ENCODE measurements at regions not wholly inside any gene's neighbourhood (a gene's known extent, or its start where the extent isn't known, plus 50 kb on each side); places are given as distances from the start of the nearest gene placed in this dataset.
A peak's percentile ranks its signal among the peaks of the same experiment; 100 is the strongest.

GRCh38 chr7:42858570-42858969 is 53.3 kb downstream of the C7orf25 start:
- CTCF ChIA-PET = interaction anchor here (1.6 kb wide), 1 partner anchor 918 kb away, joined by 4 read pairs; no protein-coding TSS in a partner anchor
- TF ChIP-seq, protein P1, sequence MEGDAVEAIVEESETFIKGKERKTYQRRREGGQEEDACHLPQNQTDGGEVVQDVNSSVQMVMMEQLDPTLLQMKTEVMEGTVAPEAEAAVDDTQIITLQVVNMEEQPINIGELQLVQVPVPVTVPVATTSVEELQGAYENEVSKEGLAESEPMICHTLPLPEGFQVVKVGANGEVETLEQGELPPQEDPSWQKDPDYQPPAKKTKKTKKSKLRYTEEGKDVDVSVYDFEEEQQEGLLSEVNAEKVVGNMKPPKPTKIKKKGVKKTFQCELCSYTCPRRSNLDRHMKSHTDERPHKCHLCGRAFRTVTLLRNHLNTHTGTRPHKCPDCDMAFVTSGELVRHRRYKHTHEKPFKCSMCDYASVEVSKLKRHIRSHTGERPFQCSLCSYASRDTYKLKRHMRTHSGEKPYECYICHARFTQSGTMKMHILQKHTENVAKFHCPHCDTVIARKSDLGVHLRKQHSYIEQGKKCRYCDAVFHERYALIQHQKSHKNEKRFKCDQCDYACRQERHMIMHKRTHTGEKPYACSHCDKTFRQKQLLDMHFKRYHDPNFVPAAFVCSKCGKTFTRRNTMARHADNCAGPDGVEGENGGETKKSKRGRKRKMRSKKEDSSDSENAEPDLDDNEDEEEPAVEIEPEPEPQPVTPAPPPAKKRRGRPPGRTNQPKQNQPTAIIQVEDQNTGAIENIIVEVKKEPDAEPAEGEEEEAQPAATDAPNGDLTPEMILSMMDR (conservative IDR thresholded peaks at IDR 0.05; ENCODE audit: low read depth) = no peak
- POLR2A ChIA-PET (ENCODE audit: low non-redundant PET) = no interaction called here

GRCh38 chr7:42856605-42856987 is 55.3 kb downstream of the C7orf25 start:
- POLR2A ChIA-PET (ENCODE audit: low non-redundant PET) = no interaction called here
- TF ChIP-seq, protein P1 (conservative IDR thresholded peaks at IDR 0.05; ENCODE audit: low read depth) = no peak
- H3K27ac ChIP-seq = peak overlapping the region; percentile 53
- CTCF ChIA-PET = no interaction called here
- DNase-seq (ENCODE audit: low spot score) = no peak

More at GRCh38 chr7:42858570-42858969, 53.3 kb downstream of the C7orf25 start:
- H3K27ac ChIP-seq = no peak overlapping the region
- DNase-seq (ENCODE audit: low spot score) = peak; percentile 60

DNA sequence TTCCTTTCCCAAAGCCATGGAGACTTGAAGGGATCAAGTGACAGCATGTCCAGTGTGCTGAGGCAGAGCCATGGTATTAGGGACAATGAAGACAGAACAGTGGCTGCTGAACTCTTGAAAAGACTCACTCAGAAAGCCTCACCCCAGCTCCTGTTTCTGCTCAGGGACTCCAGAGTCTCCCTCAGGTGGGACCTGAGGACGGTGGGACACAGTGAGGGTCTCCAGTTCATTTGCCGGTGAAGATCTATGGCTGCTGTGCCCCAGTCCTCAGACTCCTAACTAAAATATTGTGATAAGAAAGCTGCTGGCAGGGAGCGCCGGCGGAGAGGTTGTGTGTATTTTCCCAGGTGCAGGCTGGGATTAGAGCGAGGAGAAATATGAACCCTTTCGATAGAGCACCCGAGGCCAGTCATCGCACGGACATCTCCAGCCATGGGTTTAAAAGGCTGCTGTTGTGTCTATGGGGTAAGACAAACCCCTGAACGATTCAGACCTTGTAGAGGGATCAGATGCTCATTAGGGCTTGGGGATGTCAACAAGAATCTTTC is 57.2 kb downstream of the C7orf25 start:
- ChIA-PET CTCF (interaction anchor here (1.0 kb wide), 1 partner anchor 11 kb away, joined by 3 read pairs; no protein-coding TSS in a partner anchor), POLR2A (ENCODE audit: low non-redundant PET) (no interaction called here)
- TF ChIP-seq, protein P1 (conservative IDR thresholded peaks at IDR 0.05; ENCODE audit: low read depth) = no peak
- DNase-seq (ENCODE audit: low spot score) = no peak
- H3K27ac ChIP-seq = no peak overlapping the region

- TF ChIP-seq, protein P1 (conservative IDR thresholded peaks at IDR 0.05; ENCODE audit: low read depth) = no peak
- no peak for DNase-seq (ENCODE audit: low spot score)
- ChIA-PET POLR2A (ENCODE audit: low non-redundant PET) (no interaction called here), CTCF (interaction anchor here (0.6 to 1.0 kb wide), 3 partner anchors 9 to 987 kb away, joined by 3 read pairs; no protein-coding TSS in a partner anchor)
- no peak overlapping the region for H3K27ac ChIP-seq
Measured at GRCh38 chr7:42852531-42852930, 59.3 kb downstream of the C7orf25 start.

DNA sequence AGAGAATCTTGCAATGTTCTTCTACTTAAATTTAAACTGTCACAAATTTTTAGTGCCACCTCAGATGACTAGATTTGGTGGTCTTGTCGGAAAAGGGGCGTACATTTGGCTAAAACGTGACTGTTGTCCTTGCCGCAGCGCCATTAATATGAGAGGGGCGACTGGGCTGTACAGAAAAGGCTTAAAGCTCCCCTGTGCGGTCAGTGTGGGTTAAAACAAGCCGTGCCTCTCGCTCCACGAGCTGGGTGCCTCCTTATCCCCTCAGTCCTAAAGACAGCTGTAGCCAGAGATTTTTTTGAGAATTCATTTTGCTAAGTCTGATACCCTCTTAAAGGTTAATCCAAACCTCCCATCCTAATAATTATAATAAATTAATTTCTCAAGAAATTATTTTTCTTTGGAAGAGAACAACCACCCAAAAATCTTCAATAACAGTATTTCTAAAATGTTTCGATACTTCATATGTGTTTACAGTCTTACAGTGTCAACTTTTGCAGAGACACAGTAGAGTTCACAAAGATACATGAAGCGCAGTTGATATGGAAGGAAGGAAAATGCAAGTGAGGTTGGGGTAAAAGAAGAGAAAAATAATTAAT is 68.6 kb downstream of the C7orf25 start:
- H3K27ac ChIP-seq = no peak overlapping the region
- ChIA-PET POLR2A (ENCODE audit: low non-redundant PET) (no interaction called here), CTCF (interaction anchor here (0.5 to 2.5 kb wide), 15 partner anchors 9 to 902 kb away, joined by 3 to 24 read pairs (median 3); no protein-coding TSS in a partner anchor)
- DNase-seq (ENCODE audit: low spot score) = peak; percentile 53
- TF ChIP-seq, protein P1 (conservative IDR thresholded peaks at IDR 0.05; ENCODE audit: low read depth) = peak; percentile 77

DNA sequence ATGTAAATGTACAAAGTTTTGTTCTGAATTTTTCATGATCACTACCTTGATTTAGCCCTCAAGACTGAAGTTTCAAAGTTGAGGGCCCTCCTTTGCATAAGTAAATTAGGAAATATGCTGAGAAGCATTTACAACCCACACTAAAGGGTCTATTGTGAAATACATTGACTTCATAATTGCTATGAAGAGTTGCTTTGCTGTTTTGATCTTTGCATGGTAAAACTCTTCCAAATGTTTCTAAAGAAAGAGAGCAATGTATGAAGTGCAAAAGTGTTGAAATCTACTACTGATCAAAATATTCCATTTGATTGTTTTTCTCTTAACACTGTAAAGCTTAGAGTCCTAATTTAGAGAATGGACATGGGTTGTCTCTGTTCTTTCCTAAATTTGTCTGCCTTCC is 77.2 kb downstream of the C7orf25 start:
- DNase-seq (ENCODE audit: low spot score) = no peak
- TF ChIP-seq, protein P1 (conservative IDR thresholded peaks at IDR 0.05; ENCODE audit: low read depth) = no peak
- H3K27ac ChIP-seq = no peak overlapping the region
- ChIA-PET POLR2A (ENCODE audit: low non-redundant PET) (no interaction called here), CTCF (interaction anchor here (2.0 kb wide), 1 partner anchor 894 kb away, joined by 6 read pairs; no protein-coding TSS in a partner anchor)

Measured in RWPE1 (cell line).